Testis (tissue), 2 donors: ENCODE measurements at regions not wholly inside any gene's neighbourhood (a gene's known extent, or its start where the extent isn't known, plus 50 kb on each side); places are given as distances from the start of the nearest gene placed in this dataset.

Experiments used
- POLR2A ChIP-seq: fragments of 450-650 bp; IDR thresholded peaks from one replicate; pipeline ENCODE4 v1.6.1; 2017; ENCODE audit warnings: antibody characterized with exemption, mild to moderate bottlenecking, moderate library complexity
- TF ChIP-seq, protein P1 (sequence below), 3 experiments: fragments of 450-650 bp in 2 of 3; fragments of 200-600 bp in 1 of 3; sonication (generic) in 1 of 3; IDR thresholded peaks; one replicate each; pipeline ENCODE4 v1.5.1; 2016 to 2019; ENCODE audit warnings: antibody characterized with exemption in 3 of 3, mild to moderate bottlenecking in 2 of 3, moderate library complexity in 1 of 3

DNA sequence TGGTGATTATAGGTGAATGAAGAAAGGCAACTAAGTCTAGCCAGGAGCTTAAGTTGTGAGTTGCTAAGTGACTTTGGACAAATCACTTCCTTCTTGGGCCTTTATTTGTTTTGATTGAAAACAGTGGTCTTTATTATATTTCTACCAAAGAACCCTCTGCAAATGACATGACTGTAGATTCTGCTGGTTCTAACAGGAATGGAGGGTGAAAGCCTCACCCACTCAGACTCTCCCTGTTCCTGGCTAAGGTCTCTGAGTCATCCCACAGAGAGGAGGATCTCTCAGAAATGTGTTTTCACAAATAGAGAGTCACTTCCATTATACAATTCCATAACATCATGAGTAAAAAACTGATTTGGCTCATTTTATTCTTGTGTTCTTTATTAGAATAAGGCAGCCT is 583.9 kb upstream of the LRRC4C start:
- TF ChIP-seq, protein P1, sequence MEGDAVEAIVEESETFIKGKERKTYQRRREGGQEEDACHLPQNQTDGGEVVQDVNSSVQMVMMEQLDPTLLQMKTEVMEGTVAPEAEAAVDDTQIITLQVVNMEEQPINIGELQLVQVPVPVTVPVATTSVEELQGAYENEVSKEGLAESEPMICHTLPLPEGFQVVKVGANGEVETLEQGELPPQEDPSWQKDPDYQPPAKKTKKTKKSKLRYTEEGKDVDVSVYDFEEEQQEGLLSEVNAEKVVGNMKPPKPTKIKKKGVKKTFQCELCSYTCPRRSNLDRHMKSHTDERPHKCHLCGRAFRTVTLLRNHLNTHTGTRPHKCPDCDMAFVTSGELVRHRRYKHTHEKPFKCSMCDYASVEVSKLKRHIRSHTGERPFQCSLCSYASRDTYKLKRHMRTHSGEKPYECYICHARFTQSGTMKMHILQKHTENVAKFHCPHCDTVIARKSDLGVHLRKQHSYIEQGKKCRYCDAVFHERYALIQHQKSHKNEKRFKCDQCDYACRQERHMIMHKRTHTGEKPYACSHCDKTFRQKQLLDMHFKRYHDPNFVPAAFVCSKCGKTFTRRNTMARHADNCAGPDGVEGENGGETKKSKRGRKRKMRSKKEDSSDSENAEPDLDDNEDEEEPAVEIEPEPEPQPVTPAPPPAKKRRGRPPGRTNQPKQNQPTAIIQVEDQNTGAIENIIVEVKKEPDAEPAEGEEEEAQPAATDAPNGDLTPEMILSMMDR (IDR thresholded peaks at IDR 0.05), result no peak
- no peak for TF ChIP-seq POLR2A
